Glomerular visceral epithelial cell (primary cell): ENCODE measurements at regions not wholly inside any gene's neighbourhood (a gene's known extent, or its start where the extent isn't known, plus 50 kb on each side); places are given as distances from the start of the nearest gene placed in this dataset.
"Not testable (repeated sequence)": the region's sequence is repeated elsewhere in the genome, so short reads cannot be mapped to it uniquely, and the experiment has no call there.

Experiments
- DNase-seq: peaks from one replicate; pipeline ENCODE4 v3.0.0-alpha.2; 2016; ENCODE audit errors: extremely low spot score

GRCh38 chrY:7417946-7418345 lies 506.4 kb upstream of the AMELY start:
- DNase-seq, result no peak

- DNase-seq, result no peak
Observed at GRCh38 chrY:7416406-7416805, 504.9 kb upstream of the AMELY start.

GRCh38 chrY:7415157-7415633 lies 503.6 kb upstream of the AMELY start:
- no peak for DNase-seq

GRCh38 chrY:7390056-7390455 lies 478.5 kb upstream of the AMELY start:
- no peak for DNase-seq

GRCh38 chrY:7382988-7383387 lies 471.4 kb upstream of the AMELY start:
- DNase-seq, result peak; percentile 45

- peak; percentile 8 for DNase-seq
Observed at GRCh38 chrY:7377091-7377490, 465.5 kb upstream of the AMELY start.

GRCh38 chrY:7374485-7374884 lies 462.9 kb upstream of the AMELY start:
- peak; percentile 8 for DNase-seq

- DNase-seq, result not testable (repeated sequence)
Observed at GRCh38 chrY:7371953-7372352, 460.4 kb upstream of the AMELY start.

- DNase-seq, result not testable (repeated sequence)
Observed at GRCh38 chrY:7371026-7371425, 459.5 kb upstream of the AMELY start.

GRCh38 chrY:7359520-7359919 lies 448.0 kb upstream of the AMELY start:
- peak; percentile 20 for DNase-seq

- no peak for DNase-seq
Observed at GRCh38 chrY:7358103-7358752, 446.7 kb upstream of the AMELY start.

GRCh38 chrY:7355891-7356290 lies 444.3 kb upstream of the AMELY start:
- not testable (repeated sequence) for DNase-seq

GRCh38 chrY:7344661-7345060 lies 433.1 kb upstream of the AMELY start:
- DNase-seq, result peak; percentile 55

- DNase-seq, result no peak
Observed at GRCh38 chrY:7343261-7343660, 431.7 kb upstream of the AMELY start.

GRCh38 chrY:7342732-7343131 lies 431.2 kb upstream of the AMELY start:
- not testable (repeated sequence) for DNase-seq

- DNase-seq, result no peak
Observed at GRCh38 chrY:7339391-7340087, 428.0 kb upstream of the AMELY start.

- no peak for DNase-seq
Observed at GRCh38 chrY:7336023-7336873, 424.7 kb upstream of the AMELY start.

- DNase-seq, result no peak
Observed at GRCh38 chrY:7334449-7334848, 422.9 kb upstream of the AMELY start.

GRCh38 chrY:7326296-7327246 lies 415.0 kb upstream of the AMELY start:
- DNase-seq, result no peak

- DNase-seq, result no peak
Observed at GRCh38 chrY:7325531-7325930, 414.0 kb upstream of the AMELY start.

- no peak for DNase-seq
Observed at GRCh38 chrY:7320751-7321150, 409.2 kb upstream of the AMELY start.
